PC-3 (cell line): ENCODE measurements at regions not wholly inside any gene's neighbourhood (a gene's known extent, or its start where the extent isn't known, plus 50 kb on each side); places are given as distances from the start of the nearest gene placed in this dataset.

Experiments used
- EZH2 ChIP-seq: fragments of 300-600 bp; sonication (generic); IDR thresholded peaks from one replicate; pipeline ENCODE4 v1.6.1; 2017; ENCODE audit warnings: antibody characterized with exemption, mild to moderate bottlenecking, low read length; ENCODE audit not compliant: unreplicated experiment
- EZH2phosphoT487 ChIP-seq: fragments of 300-600 bp; sonication (generic); IDR thresholded peaks from 2 replicates; pipeline ENCODE4 v1.6.1; 2018; ENCODE audit warnings: mild to moderate bottlenecking, antibody characterized with exemption, low read length, borderline replicate concordance
- TF ChIP-seq, protein P1 (sequence below): fragments of 300-600 bp; sonication (generic); conservative IDR thresholded peaks from 2 replicates; pipeline ENCODE4 v1.5.1; 2017; ENCODE audit warnings: antibody characterized with exemption, low read depth, mild to moderate bottlenecking, low read length

GRCh38 chr4:42331040-42331439, 66.2 kb upstream of the SHISA3 start:
- TF ChIP-seq EZH2phosphoT487 (no peak), EZH2 (no peak)
- TF ChIP-seq, protein P1, sequence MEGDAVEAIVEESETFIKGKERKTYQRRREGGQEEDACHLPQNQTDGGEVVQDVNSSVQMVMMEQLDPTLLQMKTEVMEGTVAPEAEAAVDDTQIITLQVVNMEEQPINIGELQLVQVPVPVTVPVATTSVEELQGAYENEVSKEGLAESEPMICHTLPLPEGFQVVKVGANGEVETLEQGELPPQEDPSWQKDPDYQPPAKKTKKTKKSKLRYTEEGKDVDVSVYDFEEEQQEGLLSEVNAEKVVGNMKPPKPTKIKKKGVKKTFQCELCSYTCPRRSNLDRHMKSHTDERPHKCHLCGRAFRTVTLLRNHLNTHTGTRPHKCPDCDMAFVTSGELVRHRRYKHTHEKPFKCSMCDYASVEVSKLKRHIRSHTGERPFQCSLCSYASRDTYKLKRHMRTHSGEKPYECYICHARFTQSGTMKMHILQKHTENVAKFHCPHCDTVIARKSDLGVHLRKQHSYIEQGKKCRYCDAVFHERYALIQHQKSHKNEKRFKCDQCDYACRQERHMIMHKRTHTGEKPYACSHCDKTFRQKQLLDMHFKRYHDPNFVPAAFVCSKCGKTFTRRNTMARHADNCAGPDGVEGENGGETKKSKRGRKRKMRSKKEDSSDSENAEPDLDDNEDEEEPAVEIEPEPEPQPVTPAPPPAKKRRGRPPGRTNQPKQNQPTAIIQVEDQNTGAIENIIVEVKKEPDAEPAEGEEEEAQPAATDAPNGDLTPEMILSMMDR, result no peak
